NCI-H2227 (cell line): ENCODE measurements at regions not wholly inside any gene's neighbourhood (a gene's known extent, or its start where the extent isn't known, plus 50 kb on each side); places are given as distances from the start of the nearest gene placed in this dataset.

Source experiments
- DNase-seq: peaks from one replicate; lab custom pipeline; 2025; ENCODE audit not compliant: unreplicated experiment; lab: John Stamatoyannopoulos, UW

- no peak for DNase-seq
Observed at GRCh38 chr7:156192921-156193320, 380.7 kb upstream of the SHH start.

- no peak for DNase-seq
Observed at GRCh38 chr7:156191090-156191489, 378.8 kb upstream of the SHH start.

- DNase-seq = no peak
Observed at GRCh38 chr7:156185076-156185475, 372.8 kb upstream of the SHH start.

- no peak for DNase-seq
Observed at GRCh38 chr7:156184164-156184563, 371.9 kb upstream of the SHH start.

- DNase-seq = no peak
Observed at GRCh38 chr7:156180451-156181229, 368.4 kb upstream of the SHH start.

GRCh38 chr7:156179872-156180390 lies 367.7 kb upstream of the SHH start:
- no peak for DNase-seq

DNA sequence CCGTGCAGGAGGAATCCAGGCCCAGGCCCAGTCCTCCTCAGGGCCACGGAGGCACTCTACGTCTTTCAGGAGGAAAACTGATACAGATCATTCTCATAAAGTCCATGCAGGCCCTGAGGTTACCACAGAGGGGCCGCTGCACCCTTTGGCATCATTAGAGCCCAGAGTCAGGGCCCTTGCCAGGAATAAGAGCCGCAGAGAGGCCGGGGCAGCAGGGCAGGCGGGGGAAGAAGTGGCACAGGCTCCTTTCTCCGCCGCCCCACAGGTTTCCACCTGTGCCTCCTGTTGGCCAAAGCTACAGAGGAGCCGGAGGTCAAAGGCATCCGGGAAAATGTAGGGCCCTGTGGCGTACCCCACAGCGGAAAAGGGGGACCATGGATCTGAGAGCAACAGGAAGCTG lies 366.6 kb upstream of the SHH start:
- DNase-seq = no peak

DNA sequence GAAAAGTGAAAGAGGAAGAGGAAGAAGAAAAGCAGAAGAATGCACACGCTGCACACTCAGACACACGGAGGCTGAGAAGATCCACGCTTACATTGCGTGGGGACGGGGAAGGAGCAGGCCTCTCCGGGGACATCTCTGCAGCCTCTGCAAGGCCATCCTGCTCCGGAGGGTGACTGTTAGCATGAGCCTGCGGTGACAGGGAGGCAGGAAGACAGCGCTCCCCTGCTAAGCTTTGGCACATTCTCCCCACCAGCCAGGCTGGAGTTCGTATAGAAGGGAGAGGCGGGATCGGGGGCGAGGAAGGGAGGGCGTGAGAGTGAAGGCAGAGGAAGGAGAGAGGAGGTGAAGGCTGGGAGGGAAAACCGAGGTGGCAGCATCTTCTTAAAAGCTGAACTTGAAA lies 366.0 kb upstream of the SHH start:
- DNase-seq = no peak

DNA sequence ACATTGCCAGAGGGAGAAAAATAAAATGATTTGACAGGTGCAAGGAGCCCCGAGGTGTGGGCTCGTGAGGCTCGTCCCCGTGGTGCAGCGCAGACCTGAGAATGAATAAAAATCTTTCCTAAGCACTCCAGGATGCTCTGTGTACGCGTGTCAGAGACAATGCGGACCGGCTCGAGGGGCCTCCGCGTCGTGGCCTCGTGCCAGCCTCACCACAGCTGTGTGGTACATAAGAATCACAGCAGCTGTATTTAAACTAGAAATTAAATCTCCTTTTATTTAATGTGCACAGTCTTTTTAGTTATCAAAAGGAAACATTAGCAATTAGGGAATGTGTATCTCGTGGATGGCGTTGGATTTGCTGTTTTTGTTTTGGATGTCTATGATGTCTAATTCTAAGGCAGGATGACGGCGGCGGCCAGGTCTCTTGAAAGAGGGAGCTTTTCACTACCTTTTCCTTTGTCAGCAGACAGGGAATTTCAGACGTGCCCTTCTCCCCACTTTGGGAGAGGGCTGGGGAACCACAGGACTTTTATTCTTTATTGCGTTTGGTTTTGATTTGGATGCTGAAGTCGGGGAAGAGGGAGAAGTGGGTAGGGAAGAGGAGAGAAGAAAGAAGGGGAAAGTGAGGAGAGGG lies 365.3 kb upstream of the SHH start:
- no peak for DNase-seq

DNA sequence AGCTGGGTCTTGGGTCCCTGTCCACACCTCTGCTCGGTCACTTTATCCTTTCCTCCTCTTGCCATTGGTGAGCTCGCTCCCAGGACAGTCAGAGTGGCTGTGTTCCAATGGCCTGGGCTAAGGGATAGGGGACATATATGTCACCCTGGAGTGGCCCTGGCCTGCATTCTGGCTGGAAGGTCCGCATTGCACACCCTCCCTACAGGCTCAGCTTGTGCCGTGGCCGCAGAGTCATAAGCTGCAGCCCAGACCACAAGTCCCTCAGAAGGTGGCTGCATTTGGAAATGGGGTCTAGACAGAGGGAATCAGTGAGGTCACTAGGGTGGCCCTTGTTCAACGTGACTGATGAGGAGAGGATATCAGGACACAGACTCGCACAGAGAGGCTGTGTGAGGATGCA lies 363.8 kb upstream of the SHH start:
- no peak for DNase-seq

DNA sequence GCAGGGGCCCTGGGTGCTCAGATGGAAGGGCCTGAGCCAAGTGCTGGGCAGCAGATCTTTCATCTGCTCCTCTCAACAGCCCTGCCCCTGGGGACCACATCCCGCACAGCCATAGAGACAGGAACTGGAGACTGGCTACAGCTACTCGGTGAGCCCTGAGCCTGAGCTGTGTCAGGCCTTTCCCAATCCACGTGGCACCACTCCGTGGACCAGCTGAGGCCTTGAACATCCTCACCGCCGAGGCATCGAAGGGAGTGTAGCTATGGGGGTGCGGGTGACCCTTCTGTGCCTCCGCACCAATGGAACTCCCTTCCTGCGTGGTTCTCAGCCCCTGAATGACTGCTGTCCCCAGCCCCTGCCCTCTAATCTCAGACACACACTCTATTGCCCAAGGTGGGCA lies 362.7 kb upstream of the SHH start:
- DNase-seq = no peak

- no peak for DNase-seq
Observed at GRCh38 chr7:156174428-156174827, 362.2 kb upstream of the SHH start.

GRCh38 chr7:156173748-156174353 lies 361.6 kb upstream of the SHH start:
- DNase-seq = no peak

GRCh38 chr7:156173346-156173745 lies 361.1 kb upstream of the SHH start:
- no peak for DNase-seq

- no peak for DNase-seq
Observed at GRCh38 chr7:156172638-156173037, 360.4 kb upstream of the SHH start.

- DNase-seq = no peak
Observed at GRCh38 chr7:156169474-156170370, 357.5 kb upstream of the SHH start.

- DNase-seq = no peak
Observed at GRCh38 chr7:156168434-156168833, 356.2 kb upstream of the SHH start.

DNA sequence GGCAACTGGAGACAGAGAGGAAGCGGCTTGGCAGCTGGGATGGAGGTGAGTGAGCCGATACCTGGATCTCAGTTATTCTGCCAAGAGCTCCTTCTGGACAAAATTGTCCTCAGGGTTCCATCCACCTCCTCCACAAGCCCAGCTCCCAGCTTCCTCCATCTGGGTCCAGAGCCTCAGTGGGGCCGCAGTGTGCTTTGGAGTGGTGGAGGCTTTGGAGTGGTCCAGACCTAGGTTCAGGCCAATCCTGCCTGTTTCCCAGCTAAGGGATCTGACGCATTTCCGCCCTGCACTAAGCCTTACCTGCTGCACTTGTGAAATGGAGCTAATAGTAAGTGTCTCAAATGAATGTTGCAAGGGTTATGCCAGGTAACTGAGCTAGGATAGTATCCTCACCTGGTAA lies 355.7 kb upstream of the SHH start:
- DNase-seq = no peak

DNA sequence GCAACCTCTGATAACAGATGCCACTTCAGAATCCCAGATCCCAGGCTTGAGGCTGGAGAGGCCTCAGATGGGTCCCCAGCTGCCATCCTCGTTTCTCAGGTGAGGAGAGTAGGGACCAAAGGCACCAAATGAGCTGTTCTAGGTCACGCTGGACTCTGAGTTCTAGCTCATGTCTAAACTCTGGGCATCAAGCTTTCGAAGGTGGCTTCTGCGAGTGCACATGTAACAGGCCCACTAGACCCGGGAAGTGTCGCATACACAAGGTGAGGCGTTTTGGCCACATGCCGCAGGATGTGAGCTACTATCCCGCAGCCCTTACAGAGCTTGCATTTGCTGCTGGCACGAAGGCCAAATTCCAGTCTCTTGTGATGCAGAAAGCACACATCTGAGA lies 355.1 kb upstream of the SHH start:
- DNase-seq = no peak

DNA sequence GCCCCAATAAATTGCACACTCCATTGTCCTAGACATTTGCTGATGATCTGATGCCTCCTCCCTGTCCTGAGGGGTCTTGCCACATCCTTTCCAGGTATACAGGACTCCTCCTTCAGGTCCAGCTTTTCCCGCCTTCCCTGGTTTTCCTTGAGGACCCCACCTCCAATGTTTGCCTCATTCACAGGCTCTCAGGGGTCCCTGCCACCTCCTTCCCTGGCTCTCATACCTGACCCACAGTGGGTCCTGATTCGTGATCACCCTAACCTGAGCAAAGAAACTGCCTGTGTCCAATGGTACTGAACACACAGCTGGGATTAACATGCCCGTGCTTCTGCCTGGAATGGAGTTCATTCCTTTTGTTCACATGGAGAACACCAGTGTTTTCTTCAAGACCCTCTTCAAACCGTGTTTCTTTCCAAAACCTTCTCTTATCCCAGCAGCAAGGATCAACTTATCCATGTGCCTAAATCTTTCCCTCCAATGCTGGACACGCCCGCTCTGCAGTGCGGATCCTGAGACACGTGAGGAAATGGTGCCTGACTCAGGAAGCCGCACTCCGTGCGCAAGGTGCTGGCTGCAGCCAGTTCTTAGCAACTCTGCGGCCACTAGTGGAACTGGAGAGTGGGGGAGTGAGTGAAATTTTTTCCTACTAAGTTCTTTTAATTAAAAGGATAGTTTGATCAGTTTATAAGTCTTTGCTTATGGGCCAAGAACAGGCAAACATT lies 354.6 kb upstream of the SHH start:
- DNase-seq = no peak

DNA sequence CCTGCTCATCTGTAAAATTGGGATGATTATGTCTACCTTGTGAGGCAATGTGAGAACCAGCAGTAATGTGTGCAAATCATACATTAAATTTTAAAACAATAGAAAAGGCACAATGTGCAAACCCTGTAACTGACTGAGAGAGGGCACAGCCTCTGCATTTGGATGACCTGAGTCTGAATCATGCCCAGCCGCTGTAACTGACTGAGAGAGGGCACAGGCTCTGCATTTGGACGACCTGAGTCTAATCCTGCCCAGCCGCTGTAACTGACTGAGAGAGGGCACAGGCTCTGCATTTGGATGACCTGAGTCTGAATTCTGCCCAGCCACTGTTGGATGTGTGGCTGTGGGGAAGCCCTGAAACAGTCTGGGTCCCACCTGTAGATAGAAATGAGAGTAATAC lies 351.5 kb upstream of the SHH start:
- no peak for DNase-seq
